GM18507 (cell line): ENCODE measurements at regions not wholly inside any gene's neighbourhood (a gene's known extent, or its start where the extent isn't known, plus 50 kb on each side); places are given as distances from the start of the nearest gene placed in this dataset.

Experiments
- DNase-seq: peaks from one replicate; pipeline ENCODE4 v3.0.0; 2011; ENCODE audit warnings: low read depth; ENCODE audit not compliant: insufficient read length; ENCODE audit errors: extremely low spot score
- FAIRE-seq: peaks from 2 replicates; lab custom pipeline; 2011; peaks lifted over from hg19 to GRCh38; lab: Jason Lieb, UNC

- FAIRE-seq (no peak), DNase-seq (no peak)
These were observed 139.5 kb downstream of the BARX1 start for GRCh38 chr9:93815677-93816076.

DNA sequence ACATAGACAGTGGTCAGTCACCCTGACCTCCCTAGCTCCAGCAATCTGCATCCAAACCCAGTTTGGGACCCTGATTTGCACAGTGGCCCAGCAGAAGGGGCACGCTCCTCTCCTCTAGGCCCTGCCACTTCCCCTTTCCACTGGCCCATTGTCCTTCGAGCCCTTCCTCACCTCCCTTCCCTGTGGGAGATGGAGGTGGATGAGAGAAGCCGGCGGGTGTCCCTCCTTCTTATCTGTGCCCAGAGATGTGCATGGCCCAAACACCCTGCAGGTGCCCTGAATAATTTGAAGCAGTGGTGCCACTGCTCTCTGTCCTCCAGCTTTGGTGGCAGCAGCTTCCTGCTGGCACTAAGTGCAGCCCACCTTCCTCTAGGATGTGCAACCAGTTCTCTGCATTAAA, 140.0 kb downstream of the BARX1 start:
- FAIRE-seq, result no peak

DNA sequence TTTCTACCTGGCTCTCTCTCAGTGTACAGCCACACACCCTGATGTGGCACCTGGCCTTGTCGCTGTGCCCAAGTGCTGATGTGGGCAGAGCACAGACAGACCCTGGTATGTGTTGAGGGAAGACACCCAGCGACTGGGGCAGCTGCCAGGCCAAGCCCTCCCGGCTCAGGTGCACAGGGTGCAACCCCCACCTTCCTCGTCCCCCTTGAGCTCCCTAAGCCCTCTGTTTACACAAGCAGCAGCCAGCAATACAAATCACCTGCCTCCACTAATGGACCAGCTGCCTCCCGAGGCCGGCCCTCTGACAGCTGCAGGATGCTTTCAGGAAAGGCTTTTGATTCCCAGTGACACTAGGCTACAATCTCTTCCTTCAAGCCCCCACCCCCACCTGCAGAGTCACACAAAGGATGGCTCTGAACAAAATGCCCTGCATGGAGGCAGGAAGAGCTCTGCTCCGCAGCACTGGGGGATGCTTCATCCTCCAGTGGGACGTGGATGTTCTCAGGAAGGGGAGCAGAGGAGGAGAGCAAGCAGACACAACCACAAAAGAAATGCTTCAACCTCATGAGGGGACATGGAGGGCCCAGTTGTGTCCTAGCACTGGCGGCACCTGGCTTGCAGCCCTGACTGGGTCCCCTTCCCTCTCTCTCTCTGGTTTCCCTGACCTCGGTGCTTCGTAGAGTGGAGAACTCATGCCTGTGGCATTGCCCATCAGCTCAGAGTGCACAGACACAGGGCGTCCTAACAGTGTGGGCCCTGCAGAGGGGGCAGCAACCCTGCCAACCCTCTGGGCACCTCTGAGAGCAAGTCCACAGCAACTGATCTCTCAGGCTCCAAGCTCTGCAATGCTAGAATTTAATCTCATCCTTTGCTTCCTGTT, 140.8 kb downstream of the BARX1 start:
- DNase-seq (no peak), FAIRE-seq (no peak)

More for the DNA sequence above, 140.0 kb downstream of the BARX1 start:
- DNase-seq, result no peak

DNA sequence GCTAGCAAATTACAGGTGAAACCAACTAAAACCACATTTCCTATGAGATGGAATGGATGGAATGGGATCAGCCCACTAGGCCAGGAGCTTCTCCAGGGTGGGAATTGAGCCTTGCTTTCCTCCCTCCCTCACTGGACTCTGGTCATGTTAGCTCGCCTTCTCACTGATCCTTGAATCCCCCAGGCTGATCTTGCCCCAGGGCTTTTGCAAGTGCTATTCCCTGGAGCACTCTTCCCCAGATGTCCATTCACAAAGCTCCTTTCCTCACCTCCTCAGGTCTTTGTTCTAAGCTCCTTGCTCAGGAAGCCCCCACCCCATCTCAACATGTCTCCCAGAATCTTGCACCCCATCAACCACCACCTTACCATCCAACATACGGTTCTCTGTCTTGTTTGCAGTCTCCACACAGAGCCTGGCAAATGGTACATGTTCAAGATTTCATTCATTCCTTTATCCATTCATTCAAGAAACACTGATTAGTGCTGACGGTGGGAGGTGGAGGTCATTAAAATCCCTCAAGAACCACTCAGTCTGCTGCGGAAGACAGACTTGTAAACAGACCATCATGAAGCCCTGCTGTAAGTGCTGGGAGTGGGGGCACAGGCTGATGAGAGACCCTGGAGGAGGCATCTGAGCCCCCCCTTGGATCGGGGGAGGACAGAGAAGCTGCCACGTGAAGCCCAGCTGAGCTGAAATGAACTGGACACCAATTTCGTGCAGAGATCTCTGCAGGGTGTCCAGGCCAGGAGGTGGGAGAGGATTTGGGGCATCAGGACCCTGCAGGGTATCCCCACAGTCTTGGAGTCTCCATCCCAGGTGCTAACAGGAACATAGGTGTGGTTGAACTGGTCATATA, 141.7 kb downstream of the BARX1 start:
- DNase-seq (no peak), FAIRE-seq (no peak)

- DNase-seq, result no peak
- FAIRE-seq, result no peak
These were observed 142.8 kb downstream of the BARX1 start for GRCh38 chr9:93812410-93812668.

DNA sequence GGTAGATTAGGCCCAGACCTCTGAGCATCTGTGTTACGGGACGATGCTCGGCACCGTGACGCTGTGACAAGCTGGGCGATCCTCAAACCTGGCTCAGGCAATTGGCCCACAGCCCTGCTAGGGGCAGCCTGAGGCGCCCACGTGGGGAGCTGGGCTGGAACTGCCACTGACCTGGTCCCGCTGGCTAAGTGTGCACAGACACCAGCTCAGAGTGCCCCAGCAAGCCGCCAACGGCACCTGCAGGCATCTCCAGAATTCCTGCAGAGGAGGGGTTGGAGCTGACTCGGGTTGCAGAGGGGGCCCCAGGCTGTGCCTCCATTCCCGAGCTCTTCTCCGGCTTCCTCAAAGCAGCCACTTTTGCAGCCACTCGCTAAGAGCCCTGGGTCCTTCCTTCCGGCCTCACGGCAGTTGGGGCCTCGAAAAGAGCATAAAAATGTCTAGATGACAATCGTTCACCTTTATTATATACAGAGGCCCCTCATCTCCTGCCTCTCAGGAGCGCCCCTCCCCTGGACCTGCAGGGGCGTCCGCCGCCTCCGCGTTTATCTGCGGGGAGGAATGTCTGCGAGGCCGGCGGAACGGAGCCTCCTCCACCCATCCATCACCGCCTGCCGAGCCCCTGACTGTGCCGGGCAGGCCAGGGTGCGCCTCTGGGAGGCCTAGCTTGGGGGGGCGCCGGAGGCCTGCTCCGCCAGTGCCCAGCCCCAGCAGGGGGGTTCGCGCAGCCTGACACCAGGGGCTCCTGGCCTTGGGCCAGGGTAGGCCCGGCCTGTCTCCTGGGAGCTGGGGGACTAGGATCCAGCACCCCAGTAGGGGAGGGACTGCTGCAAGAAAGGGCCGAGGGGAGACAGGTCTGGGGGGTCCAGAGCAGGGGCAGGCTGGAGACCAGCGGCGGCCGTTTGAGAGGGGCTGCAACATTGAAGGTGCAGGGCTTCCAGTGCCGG, 144.9 kb downstream of the BARX1 start:
- DNase-seq, result no peak
- FAIRE-seq, result no peak

DNA sequence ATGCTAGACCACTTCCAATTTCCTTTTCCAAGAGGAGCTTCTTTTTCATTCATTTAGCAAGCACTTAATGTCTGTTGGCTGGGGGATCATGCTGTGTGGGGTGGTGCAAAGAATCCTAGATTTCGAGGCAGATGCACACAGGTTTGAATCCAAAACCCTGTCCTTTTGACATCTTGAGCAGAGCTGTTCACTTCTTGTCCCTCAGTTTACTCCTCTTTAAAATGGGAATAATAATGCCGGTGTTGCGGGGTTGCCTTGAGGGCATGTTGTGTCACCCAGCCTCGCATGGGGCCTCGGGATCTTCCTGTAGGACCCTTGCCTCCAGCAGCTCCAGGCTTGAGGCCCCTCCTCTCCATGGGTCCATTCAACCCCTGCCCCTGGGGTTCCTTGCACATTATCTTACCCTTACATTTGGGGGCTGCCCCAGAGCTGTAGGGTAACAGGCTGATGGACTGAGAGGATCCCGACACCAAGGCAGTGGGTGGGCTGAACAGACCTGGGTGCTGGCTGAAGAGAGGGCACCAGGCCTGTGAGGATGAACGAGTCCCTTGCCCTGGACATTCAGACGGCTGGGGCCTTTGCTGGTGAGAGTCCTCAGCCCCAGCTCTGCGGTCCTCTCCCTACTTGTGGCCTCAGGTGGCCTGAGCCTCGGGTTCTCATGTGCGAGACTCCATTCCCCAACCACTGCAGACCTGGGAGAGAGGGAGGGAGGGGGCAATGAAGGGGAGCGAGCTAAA, 145.8 kb downstream of the BARX1 start:
- FAIRE-seq, result no peak

GRCh38 chr9:93808115-93809029, 146.8 kb downstream of the BARX1 start:
- no peak for FAIRE-seq
- no peak for DNase-seq

More for the DNA sequence above, 145.8 kb downstream of the BARX1 start:
- DNase-seq, result no peak

DNA sequence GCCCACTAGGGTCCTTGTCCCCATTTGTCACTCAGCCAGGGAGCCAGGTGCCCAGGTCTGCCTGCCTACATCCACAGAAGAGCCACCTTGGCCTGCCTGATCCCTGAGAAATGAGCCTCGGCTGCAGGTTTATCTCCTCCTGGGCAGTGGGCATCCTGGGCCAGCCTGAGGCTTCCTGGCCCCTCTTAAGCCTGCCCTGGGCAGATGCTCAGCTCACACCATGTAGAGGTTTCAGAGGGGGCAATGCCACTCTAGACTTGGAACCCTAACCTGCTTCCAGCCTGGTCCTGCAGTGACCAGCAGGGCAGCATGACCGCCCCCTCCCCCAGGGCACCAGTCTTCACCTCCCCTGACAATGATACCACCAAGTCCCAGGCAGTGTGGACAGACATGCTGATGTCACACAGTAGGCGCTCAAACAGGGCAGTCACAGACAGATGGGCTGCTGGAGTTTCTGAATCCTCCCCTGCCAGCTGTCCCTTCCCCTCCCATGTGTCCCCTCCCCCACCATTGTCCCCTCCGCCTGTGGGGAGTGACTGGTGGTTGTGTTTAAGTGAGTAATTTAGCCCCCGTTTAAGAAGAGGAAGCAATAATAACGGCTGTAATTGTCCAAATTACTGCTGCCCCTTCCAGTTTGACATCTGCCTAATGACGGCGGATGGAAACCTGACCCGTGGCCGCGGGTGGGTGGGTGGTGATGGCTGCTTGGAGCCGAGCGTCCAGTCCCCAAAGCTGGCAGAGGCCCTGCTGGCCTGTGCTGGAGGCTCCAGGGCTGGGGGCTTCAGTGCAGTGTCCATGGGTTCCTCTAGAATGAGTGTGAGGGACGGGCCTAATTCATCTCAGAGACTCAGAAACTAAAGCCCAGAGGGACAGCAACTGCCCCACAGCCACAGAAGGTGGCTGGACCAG, 147.7 kb downstream of the BARX1 start:
- FAIRE-seq, result no peak
- no peak for DNase-seq

DNA sequence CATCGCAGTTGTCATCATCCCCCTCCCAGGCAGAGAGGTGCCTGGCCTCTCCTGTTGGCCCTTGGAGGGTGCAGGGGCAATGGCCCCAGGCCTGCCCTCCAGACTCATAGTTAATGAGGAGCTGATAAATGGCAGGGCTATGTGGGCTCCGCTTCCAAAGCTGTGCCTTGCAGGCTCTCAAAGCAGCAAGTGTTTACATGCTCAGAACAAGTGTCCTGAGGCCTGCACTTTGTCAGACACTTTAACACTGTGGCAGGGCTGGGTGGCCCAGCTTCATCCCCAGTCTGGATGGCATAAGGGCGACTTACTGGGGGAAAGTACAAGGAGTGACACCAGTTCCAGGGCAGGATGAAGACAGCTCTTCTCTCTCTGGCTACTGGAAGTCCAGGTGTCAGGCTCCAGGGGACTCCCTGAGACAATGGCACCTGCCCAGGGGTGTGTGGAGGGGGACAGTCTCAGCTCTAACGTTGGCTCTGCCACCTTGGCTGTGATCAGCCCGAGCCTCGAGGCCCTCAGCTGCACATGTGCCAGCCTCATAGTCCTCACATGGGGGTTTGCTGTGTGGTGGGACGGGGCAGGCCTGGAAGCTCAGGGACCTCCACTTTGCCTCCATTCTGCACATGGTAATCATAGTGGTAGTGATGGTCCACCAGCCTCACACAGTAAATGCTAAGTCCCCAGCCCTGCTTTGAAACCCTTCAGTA, 153.4 kb downstream of the BARX1 start:
- FAIRE-seq (no peak), DNase-seq (no peak)

DNA sequence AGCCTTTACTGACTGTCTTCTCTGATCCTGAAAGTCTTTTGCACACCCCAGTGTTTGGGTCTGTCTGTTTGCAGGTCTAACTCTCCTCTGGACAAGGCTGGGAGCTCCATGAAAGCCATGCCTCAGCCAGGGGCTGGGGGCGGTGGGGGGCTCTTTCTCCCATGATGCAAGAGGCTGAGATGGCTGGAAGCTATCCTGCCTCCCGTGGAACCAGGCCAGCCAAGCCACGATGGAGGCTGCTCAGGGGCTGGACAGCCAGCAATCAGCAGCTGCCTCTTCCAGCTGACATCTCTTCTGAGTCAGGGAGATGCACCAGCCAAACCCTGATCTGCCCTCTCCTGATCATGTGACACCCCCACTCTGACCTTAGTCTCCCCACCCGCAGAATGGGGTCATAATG, 154.0 kb downstream of the BARX1 start:
- no peak for DNase-seq
- no peak for FAIRE-seq

- FAIRE-seq, result no peak
- DNase-seq, result no peak
These were observed 162.8 kb downstream of the BARX1 start for GRCh38 chr9:93792358-93792757.

DNA sequence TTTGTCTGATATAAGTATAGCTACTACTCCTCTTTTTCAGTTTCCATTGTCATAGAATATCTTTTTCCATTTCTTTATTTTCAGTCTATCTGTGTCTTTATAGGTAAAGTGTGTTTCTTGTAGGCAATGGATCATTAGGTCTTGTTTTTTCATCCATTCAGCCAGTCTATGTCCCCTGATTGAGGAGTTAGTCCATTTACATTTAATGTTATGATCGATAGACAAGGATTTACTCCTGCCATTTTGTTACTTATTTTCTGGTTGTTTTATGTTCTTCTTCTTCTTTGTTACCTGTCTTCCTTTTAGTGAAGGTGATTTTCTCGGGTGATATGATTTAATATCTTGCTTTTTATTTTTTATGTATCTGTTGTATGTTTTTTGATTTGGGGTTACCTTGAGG, 169.0 kb downstream of the BARX1 start:
- FAIRE-seq (no peak), DNase-seq (no peak)

DNA sequence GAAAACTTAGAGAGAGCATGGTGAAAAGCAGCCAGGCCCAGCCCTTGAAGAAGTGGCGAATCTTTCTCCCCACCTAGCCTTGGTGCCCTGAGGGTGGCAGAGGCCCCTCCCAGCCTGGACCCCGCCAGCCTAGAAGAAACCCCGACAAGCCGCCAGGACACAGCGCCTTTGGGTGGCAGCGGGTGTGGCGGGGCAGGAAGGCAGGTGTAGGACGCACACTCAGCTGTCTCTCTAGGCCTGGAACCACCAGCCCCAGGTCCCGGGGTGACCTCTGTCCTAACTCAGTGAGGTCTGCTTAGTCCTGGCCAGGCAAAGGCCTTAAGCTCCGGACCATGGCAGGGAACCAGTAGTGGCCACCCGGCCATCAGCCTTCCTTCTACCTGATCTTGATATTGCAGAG, 178.3 kb downstream of the BARX1 start:
- no peak for DNase-seq
- FAIRE-seq, result no peak

GRCh38 chr9:93776256-93776655, 178.9 kb downstream of the BARX1 start:
- no peak for DNase-seq
- FAIRE-seq, result no peak

DNA sequence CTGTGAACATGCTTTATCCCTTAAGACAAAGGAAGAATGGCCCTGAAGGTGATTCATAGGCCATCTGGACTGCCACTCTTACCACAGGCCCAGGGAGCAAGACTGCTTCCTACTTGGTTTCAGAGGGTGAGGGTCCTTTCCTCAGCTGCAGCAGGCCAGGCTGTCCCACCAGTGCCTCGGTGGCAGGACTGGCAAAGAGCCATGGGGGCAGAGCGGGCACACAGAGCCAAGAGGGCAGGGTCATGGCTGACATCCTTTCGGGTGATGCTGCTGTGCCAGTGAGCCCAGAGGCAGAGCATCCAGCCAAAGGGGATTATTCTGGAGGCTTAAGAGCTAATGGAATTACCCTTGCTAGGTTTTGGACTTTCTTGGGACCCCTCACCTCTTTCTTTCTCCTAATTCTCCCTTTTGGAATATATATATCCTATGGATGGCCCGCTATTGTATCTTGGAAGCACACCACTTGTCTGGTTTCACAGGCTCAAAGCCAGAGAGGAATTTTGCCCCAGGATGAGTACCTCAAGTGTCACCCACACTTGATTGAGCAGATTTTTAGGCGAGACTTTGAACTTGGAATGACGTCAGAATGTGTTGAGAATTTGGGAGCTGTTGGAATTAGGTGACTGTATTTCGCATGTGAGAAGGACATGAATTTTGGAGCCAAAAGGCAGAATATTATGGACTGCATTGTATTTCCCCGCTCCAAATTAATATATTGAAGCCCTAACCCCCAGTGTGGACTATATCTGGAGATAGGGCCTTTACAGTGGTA, 180.6 kb downstream of the BARX1 start:
- DNase-seq (no peak), FAIRE-seq (no peak)
